ENCODE measurements at regions not wholly inside any gene's neighbourhood (a gene's known extent, or its start where the extent isn't known, plus 50 kb on each side); places are given as distances from the start of the nearest gene placed in this dataset.

GRCh38 chr4:31065086-31065485, 344.9 kb downstream of the PCDH7 start:
- ChIA-PET CTCF (ENCODE audit: partially characterized antibody) (interaction anchor here (0.6 to 1.2 kb wide), 3 partner anchors 13 to 1670 kb away, joined by 3 to 6 read pairs (median 4); no protein-coding TSS in a partner anchor), POLR2A (ENCODE audit: partially characterized antibody) (no interaction called here)
- H3K4ac ChIP-seq (replicated peaks; ENCODE audit: insufficient read length, low read depth, low read length): no peak overlapping the region
- H3K27me3 ChIP-seq (replicated peaks in 1 of 4; ENCODE audit: control insufficient read depth in 3 of 4, extremely low read depth in 1 of 4, insufficient read depth in 3 of 4, low read length in 3 of 4): peaks cover 0 to 1% (median 0%) of the 10 kb centered on the region in 4 experiments; a peak in 1 of 7 replicates
- DNase-seq (ENCODE audit: low read depth in 1 of 2, low spot score in 2 of 2): no peak
- no peak overlapping the region for H2AFZ ChIP-seq (ENCODE audit: low read length)
- no peak overlapping the region for H2BK15ac ChIP-seq (ENCODE audit: low read length)
- no peak overlapping the region for H4K8ac ChIP-seq (ENCODE audit: extremely low read depth, insufficient read depth, low read length)
- no peak overlapping the region for H3K14ac ChIP-seq (ENCODE audit: insufficient read length)
- H3K4me1 ChIP-seq (replicated peaks in 1 of 4; ENCODE audit: control insufficient read depth in 3 of 4, insufficient read depth in 4 of 4, low read length in 3 of 4): peaks cover 0 to 4% (median 0%) of the 10 kb centered on the region in 4 experiments; a peak in 1 of 7 replicates
- H4K91ac ChIP-seq (replicated peaks; ENCODE audit: insufficient read length, low read length): no peak overlapping the region
- H2AK5ac ChIP-seq (ENCODE audit: low read depth, low read length): no peak overlapping the region
- no peak overlapping the region for H3K18ac ChIP-seq (ENCODE audit: extremely low read depth, low read length)
- H3K36me3 ChIP-seq (ENCODE audit: control insufficient read depth in 2 of 4, insufficient read depth in 4 of 4, low read length in 3 of 4): no peaks in the 10 kb centered on the region
- no peaks in the 10 kb centered on the region for H3K9me3 ChIP-seq (ENCODE audit: insufficient read depth in 2 of 2, low read depth in 1 of 2, low read length in 1 of 2)
- no peak overlapping the region for H3K56ac ChIP-seq (replicated peaks; ENCODE audit: insufficient read length, low read depth, low read length)
- 96% methylated on average over 3 of the region's 3 CpGs; no CpG with 5 or more reads in 1 of the 2 experiments for WGBS, 2 experiments (ENCODE audit: extremely low coverage in 1 of 2, insufficient coverage in 1 of 2, insufficient read length in 1 of 2, insufficient replicate concordance in 2 of 2, low coverage in 1 of 2, low lambda C conversion rate in 2 of 2, missing lambda C conversion rate in 1 of 2)
- no peak overlapping the region for H2BK120ac ChIP-seq (replicated peaks; ENCODE audit: low read depth, low read length)
- no peaks in the 10 kb centered on the region for H3K79me2 ChIP-seq (ENCODE audit: control insufficient read depth in 1 of 2, insufficient read depth in 2 of 2, low read length in 2 of 2)
- no peak overlapping the region for H2BK5ac ChIP-seq (ENCODE audit: low read depth, low read length)
- no peak overlapping the region for H3K9ac ChIP-seq (replicated peaks in 1 of 4; ENCODE audit: extremely low read depth in 1 of 4, low read depth in 3 of 4, low read length in 3 of 4)
- H3K23ac ChIP-seq (ENCODE audit: insufficient read length): no peak overlapping the region
- no peaks in the 10 kb centered on the region for H3K79me1 ChIP-seq (ENCODE audit: low read depth, low read length)
- H3K4me2 ChIP-seq (ENCODE audit: insufficient read depth in 1 of 2, low read depth in 2 of 2, low read length in 2 of 2): no peak overlapping the region
- no peak overlapping the region for H4K5ac ChIP-seq (ENCODE audit: insufficient read length, low read depth, low read length)
- H3K4me3 ChIP-seq (ENCODE audit: extremely low read depth in 1 of 4, insufficient read depth in 2 of 4, low read depth in 3 of 4, low read length in 4 of 4): no peak overlapping the region
- no peak overlapping the region for H2BK12ac ChIP-seq (ENCODE audit: low read depth, low read length)
- FAIRE-seq: no peak
- no peaks in the 10 kb centered on the region for H3K23me2 ChIP-seq (ENCODE audit: low read depth, low read length)
- H2BK20ac ChIP-seq (ENCODE audit: low read length): no peak overlapping the region
- H3K27ac ChIP-seq (ENCODE audit: low read depth, low read length): no peak overlapping the region
- TF ChIP-seq SIRT6 (IDR thresholded peaks at IDR 0.05; ENCODE audit: low read length) (no peak), CREB1 (IDR thresholded peaks at IDR 0.05) (no peak), CBX5 (IDR thresholded peaks at IDR 0.05; ENCODE audit: low read depth, low read length) (no peak), YY1 (IDR thresholded peaks at IDR 0.05; ENCODE audit: low read depth, low read length) (no peak), JUND (IDR thresholded peaks at IDR 0.05; ENCODE audit: low read length) (no peak), MAFK (IDR thresholded peaks at IDR 0.05; ENCODE audit: low read depth, low read length) (no peak), CTCF (IDR thresholded peaks at IDR 0.05; ENCODE audit: control extremely low read depth in 1 of 3, insufficient read depth in 1 of 3, low read depth in 1 of 3, low read length in 3 of 3) (no peak), USF2 (IDR thresholded peaks at IDR 0.05; ENCODE audit: low read length) (no peak), E2F6 (IDR thresholded peaks at IDR 0.05) (no peak), EZH2 (IDR thresholded peaks at IDR 0.05; ENCODE audit: low read depth, low read length, severe bottlenecking) (no peak)
- H4K20me1 ChIP-seq (replicated peaks in 1 of 2; ENCODE audit: control insufficient read depth in 1 of 2, insufficient read depth in 2 of 2, low read length in 2 of 2): no peaks in the 10 kb centered on the region
